Cardiac muscle cell (in vitro differentiated cells and primary cell): ENCODE measurements at regions not wholly inside any gene's neighbourhood (a gene's known extent, or its start where the extent isn't known, plus 50 kb on each side); places are given as distances from the start of the nearest gene placed in this dataset.
A peak's percentile ranks its signal among the peaks of the same experiment; 100 is the strongest.

Source experiments
- DNase-seq, 2 donors: peaks; one replicate each; pipeline versions ENCODE4 v3.0.0 to v3.0.0-alpha.2; 2010 to 2017; ENCODE audit warnings: low read depth in 1 of 2, low spot score in 1 of 2
- H3K27ac ChIP-seq: fragments of 200-600 bp; sonication (generic); 2 replicates; pipeline ENCODE4 v1.5.1; 2016
- H3K27me3 ChIP-seq: fragments of 200-600 bp; sonication (generic); 2 replicates; pipeline ENCODE4 v1.6.0; 2016; ENCODE audit warnings: control low read depth
- H3K36me3 ChIP-seq: fragments of 200-600 bp; sonication (generic); 2 replicates; pipeline ENCODE4 v1.5.1; 2016; ENCODE audit warnings: control low read depth
- H3K4me1 ChIP-seq: fragments of 200-600 bp; sonication (generic); 2 replicates; pipeline ENCODE4 v1.8.1; 2017; ENCODE audit warnings: low read depth, mild to moderate bottlenecking, mixed run types
- H3K4me3 ChIP-seq: fragments of 200-600 bp; sonication (generic); 2 replicates; pipeline ENCODE4 v1.5.1; 2016; ENCODE audit warnings: mild to moderate bottlenecking
- H3K9me3 ChIP-seq: fragments of 200-600 bp; sonication (generic); 2 replicates; pipeline ENCODE4 v1.5.1; 2017; ENCODE audit warnings: low read depth, mild to moderate bottlenecking, control low read depth
- CTCF ChIP-seq: IDR thresholded peaks from 2 replicates; pipeline ENCODE4 v1.5.1; 2012; ENCODE audit warnings: low read depth, mild to moderate bottlenecking, low read length

- no peak for TF ChIP-seq CTCF
- H3K4me1 ChIP-seq, result peaks cover 8% of the 10 kb centered on the region
- DNase-seq, result no peak
- no peaks in the 10 kb centered on the region for H3K9me3 ChIP-seq
- no peak overlapping the region for H3K4me3 ChIP-seq
- H3K27ac ChIP-seq, result no peak overlapping the region
- no peaks in the 10 kb centered on the region for H3K27me3 ChIP-seq
- no peaks in the 10 kb centered on the region for H3K36me3 ChIP-seq
These were observed 88.0 kb downstream of the XCL2 start for GRCh38 chr1:168455764-168456163.

GRCh38 chr1:168454211-168454815, 89.5 kb downstream of the XCL2 start:
- DNase-seq, result no peak
- Histone ChIP-seq H3K4me1 (peaks cover 8% of the 10 kb centered on the region), H3K27ac (peak overlapping the region; percentile 56), H3K9me3 (no peaks in the 10 kb centered on the region), H3K27me3 (no peaks in the 10 kb centered on the region), H3K36me3 (no peaks in the 10 kb centered on the region), H3K4me3 (no peak overlapping the region)
- TF ChIP-seq CTCF, result no peak

GRCh38 chr1:168453056-168453455, 90.7 kb downstream of the XCL2 start:
- Histone ChIP-seq H3K27ac (no peak overlapping the region), H3K4me1 (peaks cover 8% of the 10 kb centered on the region), H3K9me3 (no peaks in the 10 kb centered on the region), H3K36me3 (no peaks in the 10 kb centered on the region), H3K4me3 (no peak overlapping the region), H3K27me3 (no peaks in the 10 kb centered on the region)
- DNase-seq, result no peak
- TF ChIP-seq CTCF, result no peak

GRCh38 chr1:168452329-168452728, 91.5 kb downstream of the XCL2 start:
- Histone ChIP-seq H3K27ac (no peak overlapping the region), H3K9me3 (no peaks in the 10 kb centered on the region), H3K36me3 (no peaks in the 10 kb centered on the region), H3K27me3 (no peaks in the 10 kb centered on the region), H3K4me1 (peaks cover 8% of the 10 kb centered on the region), H3K4me3 (no peak overlapping the region)
- no peak for DNase-seq
- peak; percentile 18 for TF ChIP-seq CTCF

- Histone ChIP-seq H3K36me3 (no peaks in the 10 kb centered on the region), H3K4me3 (no peak overlapping the region), H3K4me1 (no peaks in the 10 kb centered on the region), H3K27ac (no peak overlapping the region), H3K9me3 (no peaks in the 10 kb centered on the region), H3K27me3 (no peaks in the 10 kb centered on the region)
- no peak for DNase-seq
- no peak for TF ChIP-seq CTCF
These were observed 95.9 kb downstream of the XCL2 start for GRCh38 chr1:168447871-168448270.
